BJ (cell line): ENCODE measurements at regions not wholly inside any gene's neighbourhood (a gene's known extent, or its start where the extent isn't known, plus 50 kb on each side); places are given as distances from the start of the nearest gene placed in this dataset.

Experiments used
- CTCF ChIA-PET: fragments of 350-600 bp; formaldehyde crosslinking; extraction: SDS; loops from one replicate; lab custom pipeline; 2021; ENCODE audit warnings: antibody characterized with exemption, inconsistent platforms; lab: Yijun Ruan, JAX
- POLR2A ChIA-PET: fragments of 300-600 bp; sonication (Branson Sonifier 250); formaldehyde crosslinking; extraction: SDS; loops from one replicate; lab custom pipeline; 2021; ENCODE audit warnings: antibody characterized with exemption; lab: Charles Lee
- DNase-seq: peaks from one replicate; pipeline ENCODE4 v3.0.0-alpha.2; 2011; ENCODE audit warnings: low read depth
- H3K27me3 ChIP-seq: 2 replicates; pipeline ENCODE4 v1.6.0; 2011; ENCODE audit warnings: low read length; ENCODE audit not compliant: control insufficient read depth, insufficient read depth
- H3K36me3 ChIP-seq: 2 replicates; pipeline ENCODE4 v1.5.1; 2011; ENCODE audit warnings: low read length; ENCODE audit not compliant: control insufficient read depth, insufficient read depth
- H3K4me3 ChIP-seq: 2 replicates; pipeline ENCODE4 v1.5.1; 2011; ENCODE audit warnings: low read depth, mild to moderate bottlenecking, control low read depth, low read length
- CTCF ChIP-seq: IDR thresholded peaks from 2 replicates; pipeline ENCODE4 v1.5.1; 2011; ENCODE audit warnings: low read depth, mild to moderate bottlenecking, control low read depth, inconsistent platforms, low read length, moderate library complexity; ENCODE audit not compliant: insufficient read depth

GRCh38 chr4:96913441-96914080, 1073.7 kb downstream of the PDHA2 start:
- Histone ChIP-seq H3K4me3 (no peak overlapping the region), H3K27me3 (no peaks in the 10 kb centered on the region), H3K36me3 (no peaks in the 10 kb centered on the region)
- TF ChIP-seq CTCF, result no peak
- ChIA-PET POLR2A (no interaction called here), CTCF (no interaction called here)
- no peak for DNase-seq

- Histone ChIP-seq H3K4me3 (no peak overlapping the region), H3K36me3 (no peaks in the 10 kb centered on the region), H3K27me3 (no peaks in the 10 kb centered on the region)
- CTCF ChIA-PET, result no interaction called here
- no peak for TF ChIP-seq CTCF
- POLR2A ChIA-PET, result no interaction called here
- no peak for DNase-seq
Measured at GRCh38 chr4:96916711-96917110, 1076.8 kb downstream of the PDHA2 start.

- ChIA-PET POLR2A (no interaction called here), CTCF (no interaction called here)
- Histone ChIP-seq H3K4me3 (no peak overlapping the region), H3K27me3 (no peaks in the 10 kb centered on the region), H3K36me3 (no peaks in the 10 kb centered on the region)
- TF ChIP-seq CTCF, result no peak
- no peak for DNase-seq
Measured at GRCh38 chr4:96936886-96937285, 1097.0 kb downstream of the PDHA2 start.

- no peak for DNase-seq
- H3K36me3 ChIP-seq, result no peaks in the 10 kb centered on the region
- CTCF ChIA-PET, result no interaction called here
- no peak for TF ChIP-seq CTCF
- POLR2A ChIA-PET, result no interaction called here
- H3K4me3 ChIP-seq, result no peak overlapping the region
- no peaks in the 10 kb centered on the region for H3K27me3 ChIP-seq
Measured at GRCh38 chr4:96946552-96946951, 1106.7 kb downstream of the PDHA2 start.

GRCh38 chr4:96952610-96953009, 1112.7 kb downstream of the PDHA2 start:
- no peak overlapping the region for H3K4me3 ChIP-seq
- no peaks in the 10 kb centered on the region for H3K27me3 ChIP-seq
- TF ChIP-seq CTCF, result no peak
- CTCF ChIA-PET, result no interaction called here
- H3K36me3 ChIP-seq, result no peaks in the 10 kb centered on the region
- no peak for DNase-seq
- POLR2A ChIA-PET, result no interaction called here
